Islet precursor cell (in vitro differentiated cells): ENCODE measurements at regions not wholly inside any gene's neighbourhood (a gene's known extent, or its start where the extent isn't known, plus 50 kb on each side); places are given as distances from the start of the nearest gene placed in this dataset.

Experiments used
- DNase-seq: peaks from one replicate; pipeline ENCODE4 v3.0.0-alpha.2; 2018

- DNase-seq, result no peak
Observed at GRCh38 chr5:74174366-74174765, 466.2 kb downstream of the ENC1 start.

- no peak for DNase-seq
Observed at GRCh38 chr5:74173665-74174064, 466.9 kb downstream of the ENC1 start.

GRCh38 chr5:74173241-74173640, 467.3 kb downstream of the ENC1 start:
- peak; percentile 83 for DNase-seq

GRCh38 chr5:74169701-74170100, 470.8 kb downstream of the ENC1 start:
- DNase-seq, result no peak

- DNase-seq, result no peak
Observed at GRCh38 chr5:74167930-74168315, 472.6 kb downstream of the ENC1 start.

GRCh38 chr5:74167206-74167929, 473.2 kb downstream of the ENC1 start:
- no peak for DNase-seq

- no peak for DNase-seq
Observed at GRCh38 chr5:74166064-74166463, 474.5 kb downstream of the ENC1 start.

GRCh38 chr5:74164725-74165235, 475.7 kb downstream of the ENC1 start:
- no peak for DNase-seq

- DNase-seq, result no peak
Observed at GRCh38 chr5:74162524-74162923, 478.0 kb downstream of the ENC1 start.

GRCh38 chr5:74161170-74161569, 479.4 kb downstream of the ENC1 start:
- no peak for DNase-seq

GRCh38 chr5:74156728-74157383, 483.7 kb downstream of the ENC1 start:
- no peak for DNase-seq

- DNase-seq, result no peak
Observed at GRCh38 chr5:74155501-74155900, 485.0 kb downstream of the ENC1 start.

- no peak for DNase-seq
Observed at GRCh38 chr5:74154526-74154925, 486.0 kb downstream of the ENC1 start.

- no peak for DNase-seq
Observed at GRCh38 chr5:74153255-74153790, 487.2 kb downstream of the ENC1 start.

- DNase-seq, result no peak
Observed at GRCh38 chr5:74152625-74153254, 487.8 kb downstream of the ENC1 start.

GRCh38 chr5:74152136-74152535, 488.4 kb downstream of the ENC1 start:
- no peak for DNase-seq

GRCh38 chr5:74149395-74149794, 491.1 kb downstream of the ENC1 start:
- DNase-seq, result no peak

GRCh38 chr5:74148321-74148720, 492.2 kb downstream of the ENC1 start:
- no peak for DNase-seq

GRCh38 chr5:74146796-74147195, 493.7 kb downstream of the ENC1 start:
- no peak for DNase-seq

GRCh38 chr5:74145951-74146350, 494.6 kb downstream of the ENC1 start:
- DNase-seq, result no peak

- DNase-seq, result no peak
Observed at GRCh38 chr5:74143721-74144330, 496.7 kb downstream of the ENC1 start.

GRCh38 chr5:74143151-74143550, 497.4 kb downstream of the ENC1 start:
- DNase-seq, result no peak

GRCh38 chr5:74141053-74141452, 499.5 kb downstream of the ENC1 start:
- DNase-seq, result no peak
